Panc1 (cell line): ENCODE measurements at regions not wholly inside any gene's neighbourhood (a gene's known extent, or its start where the extent isn't known, plus 50 kb on each side); places are given as distances from the start of the nearest gene placed in this dataset.

Experiments
- ATAC-seq: fragments of 200-7000 bp; cut with Tn5 transposase; 2 replicates; pipeline ENCODE4 v1.9.1; 2020; ENCODE audit warnings: mild to moderate bottlenecking, moderate library complexity
- BruUV-seq: library from RNA; stranded (reverse); fragments of 400-500 nt; replicated peaks from 2 replicates; lab custom pipeline; 2021; lab: Mats Ljungman, UMichigan
- CTCF ChIA-PET: fragments of 300-600 bp; sonication (Branson Sonifier 250); formaldehyde crosslinking; loops from one replicate; lab custom pipeline; 2022; ENCODE audit warnings: antibody characterized with exemption; lab: Charles Lee
- POLR2A ChIA-PET: fragments of 300-600 bp; sonication (Branson Sonifier 250); formaldehyde crosslinking; loops from one replicate; lab custom pipeline; 2022; ENCODE audit warnings: antibody characterized with exemption; lab: Charles Lee
- DNase-seq: peaks from one replicate; pipeline ENCODE4 v3.0.0-alpha.2; 2010; ENCODE audit warnings: low read depth, low spot score
- H3K27ac ChIP-seq: 2 replicates; pipeline ENCODE4 v1.5.1; 2011; ENCODE audit warnings: mild to moderate bottlenecking, low read length, inconsistent platforms
- H3K27me3 ChIP-seq: fragments of 200-500 bp; sonication (Bioruptor generic); 2 replicates; pipeline ENCODE4 v1.6.0; 2014; ENCODE audit warnings: low read length, inconsistent platforms; ENCODE audit not compliant: control insufficient read depth, insufficient read depth
- H3K36me3 ChIP-seq: fragments of 200-500 bp; sonication (Bioruptor generic); 2 replicates; pipeline ENCODE4 v1.5.1; 2014; ENCODE audit warnings: inconsistent platforms, mild to moderate bottlenecking, low read length, moderate library complexity; ENCODE audit not compliant: control insufficient read depth, insufficient read depth
- H3K4me1 ChIP-seq: 2 replicates; pipeline ENCODE4 v1.5.1; 2011; ENCODE audit warnings: inconsistent platforms, mild to moderate bottlenecking, low read length, moderate library complexity; ENCODE audit not compliant: control insufficient read depth, insufficient read depth
- H3K4me3 ChIP-seq, 2 experiments: 2 replicates each; pipeline ENCODE4 v1.5.1; 2011 to 2012; ENCODE audit warnings: low read depth in 2 of 2, low read length in 2 of 2, mild to moderate bottlenecking in 2 of 2, inconsistent platforms in 1 of 2, moderate library complexity in 1 of 2
- H3K9me3 ChIP-seq: fragments of 200-500 bp; sonication (Bioruptor generic); 2 replicates; pipeline ENCODE4 v1.5.1; 2014; ENCODE audit warnings: low read depth, mild to moderate bottlenecking, inconsistent platforms, low read length, moderate library complexity; ENCODE audit not compliant: control insufficient read depth, insufficient read depth
- CTCF ChIP-seq: fragments of 450-650 bp; IDR thresholded peaks from 2 replicates; pipeline ENCODE4 v1.5.1; 2017; ENCODE audit warnings: mild to moderate bottlenecking
- POLR2AphosphoS5 ChIP-seq: IDR thresholded peaks from 2 replicates; pipeline ENCODE4 v1.6.1; 2012; ENCODE audit warnings: mild to moderate bottlenecking, low read depth, low read length, moderate library complexity
- REST ChIP-seq, 2 experiments: IDR thresholded peaks; 2 replicates each; pipeline ENCODE4 v1.6.1; 2011 to 2012; ENCODE audit warnings: low read depth in 2 of 2, control low read depth in 1 of 2, low read length in 1 of 2, mild to moderate bottlenecking in 1 of 2, moderate library complexity in 1 of 2; ENCODE audit not compliant: insufficient read depth in 1 of 2
- SIN3A ChIP-seq: IDR thresholded peaks from 2 replicates; pipeline ENCODE4 v1.6.1; 2012; ENCODE audit warnings: low read depth, mild to moderate bottlenecking, low read length, moderate library complexity, borderline replicate concordance; ENCODE audit not compliant: insufficient read depth
- TCF7L2 ChIP-seq: IDR thresholded peaks from 2 replicates; pipeline ENCODE4 v1.6.1; 2011; ENCODE audit warnings: mild to moderate bottlenecking, low read depth, low read length, inconsistent platforms
- in situ Hi-C: cut with HindIII; loops from 2 replicates; pipeline ENCODE4 v1.10.0; 2016; ENCODE audit warnings: low sequenced_read_pairs, low pct_unique_long_range_greater_than_20kb
- intact Hi-C: fragments of 100-400 bp; cut with micrococcal nuclease; formaldehyde crosslinking; loops from one replicate; pipeline ENCODE4 v1.10.0; 2022; ENCODE audit not compliant: unreplicated experiment

- in situ Hi-C loops, result no loop called here
- no peak for ATAC-seq
These were observed 102.1 kb upstream of the EDNRA start for GRCh38 chr4:147378780-147379179.

GRCh38 chr4:147381749-147382148 lies 99.1 kb upstream of the EDNRA start:
- DNase-seq, result no peak
- H3K27ac ChIP-seq, result no peak overlapping the region
- intact Hi-C loops, result no loop called here
- in situ Hi-C loops, result no loop called here
- TF ChIP-seq SIN3A, result no peak
- TF ChIP-seq CTCF, result no peak
- no peak for TF ChIP-seq REST (IDR thresholded peaks at IDR 0.05; ENCODE audit: insufficient read depth in 1 of 2, low read depth in 2 of 2, low read length in 1 of 2)
- no peak for TF ChIP-seq POLR2AphosphoS5
- no peak for TF ChIP-seq TCF7L2
- ATAC-seq, result no peak
- ChIA-PET CTCF (no interaction called here), POLR2A (no interaction called here)
- H3K36me3 ChIP-seq, result no peaks in the 10 kb centered on the region
- H3K4me1 ChIP-seq, result no peaks in the 10 kb centered on the region
- no TSS peak for BruUV-seq
- H3K9me3 ChIP-seq, result no peaks in the 10 kb centered on the region
- H3K4me3 ChIP-seq, result no peak overlapping the region
- H3K27me3 ChIP-seq, result no peaks in the 10 kb centered on the region

More at GRCh38 chr4:147378780-147379179, 102.1 kb upstream of the EDNRA start:
- Histone ChIP-seq H3K27ac (no peak overlapping the region), H3K4me3 (no peak overlapping the region), H3K36me3 (no peaks in the 10 kb centered on the region), H3K27me3 (no peaks in the 10 kb centered on the region), H3K4me1 (no peaks in the 10 kb centered on the region), H3K9me3 (no peaks in the 10 kb centered on the region)
- no peak for DNase-seq
- ChIA-PET CTCF (no interaction called here), POLR2A (no interaction called here)
- intact Hi-C loops, result no loop called here
- no peak for TF ChIP-seq TCF7L2
- no peak for TF ChIP-seq CTCF
- no peak for TF ChIP-seq POLR2AphosphoS5
- no peak for TF ChIP-seq SIN3A
- TF ChIP-seq REST (IDR thresholded peaks at IDR 0.05; ENCODE audit: insufficient read depth in 1 of 2, low read depth in 2 of 2, low read length in 1 of 2), result no peak
- BruUV-seq, result no TSS peak
